ENCODE measurements at regions not wholly inside any gene's neighbourhood (a gene's known extent, or its start where the extent isn't known, plus 50 kb on each side); places are given as distances from the start of the nearest gene placed in this dataset.

DNA sequence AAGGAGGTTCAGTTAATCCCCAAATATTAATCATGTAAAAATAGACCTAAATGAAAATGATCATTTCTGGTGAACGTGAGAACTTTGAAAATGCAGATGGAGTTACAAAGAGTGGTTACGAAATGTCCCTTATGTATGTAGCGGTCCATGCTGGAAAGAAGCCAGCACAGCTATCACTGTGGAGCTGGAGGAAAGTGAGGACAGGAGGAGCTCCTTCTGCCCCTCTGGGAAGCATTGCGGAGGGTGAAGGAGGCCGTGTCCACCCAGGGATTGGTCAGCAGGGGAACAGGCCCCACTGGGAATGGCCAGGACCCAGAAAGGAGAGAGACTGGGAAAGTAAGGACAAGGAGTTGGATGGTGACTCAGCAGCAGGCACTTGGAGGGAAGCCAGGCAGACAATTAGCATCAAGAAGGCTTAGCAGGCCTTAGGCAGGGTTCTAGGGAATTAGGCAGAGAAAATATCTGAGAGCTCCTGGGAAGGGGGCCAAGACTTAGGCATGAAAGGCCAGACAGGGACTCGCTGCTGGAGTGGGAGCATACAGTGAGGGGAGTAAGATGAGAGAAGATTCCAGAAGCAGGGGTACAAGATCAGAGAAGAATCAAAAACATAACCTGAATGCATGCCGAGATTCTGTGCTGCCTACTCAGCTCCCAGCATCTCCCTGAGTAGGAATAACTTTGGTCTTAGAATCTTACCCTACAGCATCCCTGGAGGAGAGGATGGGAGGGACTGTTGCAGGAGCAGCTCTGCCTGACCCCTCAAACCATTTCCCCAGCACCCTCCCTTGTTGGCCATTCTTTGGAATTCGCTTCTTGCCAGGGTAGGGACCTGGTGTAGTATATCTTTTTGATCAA is 171.0 kb upstream of the UMPS start:
- no peak for DNase-seq

- DNase-seq, result peak; percentile 59 to 71
Measured at GRCh38 chr3:124559846-124560574, 170.2 kb upstream of the UMPS start.

- DNase-seq, result no peak
Measured at GRCh38 chr3:124560666-124561215, 169.5 kb upstream of the UMPS start.

DNA sequence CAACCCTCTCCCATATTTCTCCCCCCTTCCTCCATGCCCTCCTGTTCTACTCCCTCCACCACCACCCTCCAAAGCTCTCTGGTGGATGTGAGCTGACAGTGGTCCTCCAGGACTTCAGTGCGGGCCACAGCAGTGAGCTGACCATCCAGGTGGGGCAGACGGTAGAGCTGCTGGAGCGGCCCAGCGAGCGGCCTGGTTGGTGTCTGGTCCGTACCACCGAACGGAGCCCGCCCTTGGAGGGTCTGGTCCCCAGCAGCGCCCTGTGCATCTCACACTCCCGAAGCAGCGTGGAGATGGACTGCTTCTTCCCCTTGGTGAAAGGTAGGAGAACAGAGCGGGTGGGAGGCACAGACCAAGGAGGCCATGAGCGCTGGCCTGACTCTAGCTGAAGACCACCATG is 167.5 kb upstream of the UMPS start:
- DNase-seq, result no peak

- no peak for DNase-seq
Measured at GRCh38 chr3:124563376-124563775, 166.9 kb upstream of the UMPS start.

- DNase-seq, result peak; percentile 62 to 64
Measured at GRCh38 chr3:124565013-124565412, 165.2 kb upstream of the UMPS start.

DNA sequence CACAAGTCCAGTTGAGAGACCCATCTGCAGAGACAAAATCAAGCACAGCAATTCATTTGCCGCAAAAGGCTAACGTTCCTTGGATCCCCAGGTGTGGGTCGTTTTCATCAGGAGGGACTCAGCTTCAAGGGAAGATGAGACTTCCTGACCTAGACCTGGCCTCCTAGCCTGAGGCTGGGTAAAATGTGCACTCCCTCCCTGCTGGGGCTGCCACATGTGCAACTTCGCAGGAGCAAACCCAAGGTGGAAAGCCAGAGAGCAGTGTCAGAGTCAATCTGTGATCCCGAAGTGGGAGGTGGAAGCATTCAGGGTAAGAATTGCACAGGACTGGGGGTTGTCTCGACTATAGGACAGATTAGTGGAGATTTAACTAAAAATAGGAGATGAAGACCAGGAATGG is 164.7 kb upstream of the UMPS start:
- no peak for DNase-seq

DNA sequence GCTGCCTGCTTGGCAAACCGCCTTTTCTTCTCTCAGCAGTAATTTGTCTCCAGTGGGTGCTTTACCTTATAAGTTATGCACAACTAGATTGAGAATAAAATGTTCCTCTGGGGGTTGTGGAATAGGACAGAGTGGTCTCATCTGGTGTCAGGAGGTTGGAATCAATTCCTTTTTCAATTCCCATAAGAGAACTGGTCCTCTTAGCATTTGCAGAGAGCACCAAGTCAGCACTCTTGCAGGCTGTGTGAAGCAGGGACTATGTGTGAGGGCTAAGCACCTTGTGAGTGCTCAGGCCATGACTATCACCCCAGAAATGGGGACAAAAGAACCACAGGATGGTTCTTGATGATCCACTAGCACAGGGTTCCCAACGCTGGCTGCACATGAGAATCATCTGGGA is 163.6 kb upstream of the UMPS start:
- DNase-seq, result no peak

DNA sequence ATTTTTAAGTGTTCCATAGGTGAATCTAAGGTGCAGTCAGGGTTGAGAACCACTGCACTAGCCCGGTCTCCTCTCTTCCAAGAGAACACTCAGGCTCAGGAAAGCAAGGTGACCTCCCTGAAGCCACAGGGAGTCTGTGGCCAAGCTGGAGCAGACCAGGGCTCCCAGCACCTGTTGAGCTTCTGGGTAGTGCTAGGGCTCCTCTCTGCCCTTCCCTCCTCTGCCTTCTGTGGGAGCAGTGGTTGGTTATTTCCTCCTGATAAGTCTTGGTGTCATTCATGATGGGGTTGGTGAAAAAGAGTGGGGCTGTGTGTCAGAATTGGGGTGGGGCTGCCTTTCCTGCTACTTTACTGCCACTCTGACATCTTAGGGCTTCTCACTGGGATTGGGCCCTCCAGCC is 163.1 kb upstream of the UMPS start:
- no peak for DNase-seq

DNA sequence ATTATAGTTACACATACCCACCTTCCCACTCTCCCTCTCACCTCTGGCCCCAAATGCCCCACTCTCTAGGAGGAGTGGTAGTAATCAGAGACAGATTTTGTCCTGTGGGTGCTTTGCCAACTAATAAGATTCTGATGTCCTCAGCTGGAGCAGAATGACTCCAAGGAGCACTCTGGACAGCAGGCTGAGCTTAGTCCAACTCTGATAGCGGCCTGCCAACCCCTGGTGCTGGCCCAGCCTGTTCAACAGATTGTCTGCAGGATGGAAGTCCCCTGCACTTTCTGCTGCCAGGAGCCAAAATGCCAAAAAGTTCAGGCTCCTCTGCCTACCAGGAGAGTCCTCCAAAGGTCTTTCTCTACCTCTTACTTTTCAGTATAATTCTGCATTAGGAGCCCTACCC is 160.5 kb upstream of the UMPS start:
- no peak for DNase-seq

GRCh38 chr3:124570232-124570631 is 160.0 kb upstream of the UMPS start:
- DNase-seq, result no peak

DNA sequence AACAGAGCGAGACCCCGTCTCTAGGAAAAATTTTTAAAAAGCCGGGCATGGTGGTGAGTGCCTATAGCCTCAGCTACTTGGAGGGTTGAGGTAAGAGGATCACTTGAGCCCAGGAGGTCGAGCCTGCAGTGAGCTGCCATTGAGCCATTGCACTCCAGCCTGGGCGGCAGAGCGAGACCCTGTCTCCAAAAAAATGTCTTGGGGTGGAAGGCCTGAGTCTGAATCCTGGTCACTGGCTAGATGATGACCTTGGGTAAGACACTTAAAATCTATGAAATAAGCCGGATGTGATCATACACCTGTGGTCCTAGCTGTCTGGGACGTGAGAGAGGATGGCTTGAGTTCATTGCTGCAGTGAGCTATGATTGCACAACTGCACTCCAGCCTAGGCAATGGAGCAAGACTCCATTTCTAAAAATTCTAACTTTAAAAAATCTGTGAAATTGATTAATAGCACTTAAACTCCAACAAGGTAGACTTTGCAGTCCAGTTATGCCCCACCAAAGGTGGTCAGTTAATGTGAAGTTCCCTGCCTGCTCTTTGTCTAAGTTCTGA is 157.3 kb upstream of the UMPS start:
- DNase-seq, result no peak

- no peak for DNase-seq
Measured at GRCh38 chr3:124574012-124574411, 156.2 kb upstream of the UMPS start.

GRCh38 chr3:124576565-124577493 is 153.4 kb upstream of the UMPS start:
- DNase-seq, result no peak

DNA sequence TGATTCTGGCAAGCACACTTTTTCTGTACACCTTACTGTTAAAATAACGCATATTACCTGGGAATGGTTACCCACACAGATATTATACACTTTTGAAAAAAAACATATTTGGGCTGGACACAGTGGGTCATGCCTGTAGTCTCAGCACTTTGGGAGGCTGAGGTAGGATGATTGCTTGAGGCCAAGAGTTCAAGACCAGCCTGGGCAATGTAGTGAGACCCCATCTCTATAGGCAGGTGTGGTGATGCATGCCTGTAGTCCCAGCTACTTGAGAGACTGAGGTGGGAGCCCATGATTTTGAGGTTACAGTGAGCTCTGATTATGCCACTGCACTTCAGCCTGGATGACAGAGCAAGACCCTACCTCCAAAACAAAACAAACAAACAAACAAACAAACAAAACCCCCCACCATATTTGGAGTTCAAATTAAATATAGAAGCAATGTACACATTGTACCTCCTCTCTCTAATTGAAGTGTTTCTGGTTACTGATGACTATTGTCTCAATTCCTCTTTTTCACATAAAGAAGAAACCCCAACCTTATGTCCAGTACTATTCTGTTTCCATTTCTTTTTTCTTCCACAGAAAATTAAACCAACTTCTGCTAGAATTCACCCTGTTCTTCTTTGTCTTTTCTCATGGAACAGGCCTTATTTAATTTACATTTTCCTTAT is 152.6 kb upstream of the UMPS start:
- DNase-seq, result no peak

- peak in 1 of 2 donors; percentile 12 for DNase-seq
Measured at GRCh38 chr3:124579641-124580040, 150.6 kb upstream of the UMPS start.

- DNase-seq, result no peak
Measured at GRCh38 chr3:124582196-124582595, 148.1 kb upstream of the UMPS start.

DNA sequence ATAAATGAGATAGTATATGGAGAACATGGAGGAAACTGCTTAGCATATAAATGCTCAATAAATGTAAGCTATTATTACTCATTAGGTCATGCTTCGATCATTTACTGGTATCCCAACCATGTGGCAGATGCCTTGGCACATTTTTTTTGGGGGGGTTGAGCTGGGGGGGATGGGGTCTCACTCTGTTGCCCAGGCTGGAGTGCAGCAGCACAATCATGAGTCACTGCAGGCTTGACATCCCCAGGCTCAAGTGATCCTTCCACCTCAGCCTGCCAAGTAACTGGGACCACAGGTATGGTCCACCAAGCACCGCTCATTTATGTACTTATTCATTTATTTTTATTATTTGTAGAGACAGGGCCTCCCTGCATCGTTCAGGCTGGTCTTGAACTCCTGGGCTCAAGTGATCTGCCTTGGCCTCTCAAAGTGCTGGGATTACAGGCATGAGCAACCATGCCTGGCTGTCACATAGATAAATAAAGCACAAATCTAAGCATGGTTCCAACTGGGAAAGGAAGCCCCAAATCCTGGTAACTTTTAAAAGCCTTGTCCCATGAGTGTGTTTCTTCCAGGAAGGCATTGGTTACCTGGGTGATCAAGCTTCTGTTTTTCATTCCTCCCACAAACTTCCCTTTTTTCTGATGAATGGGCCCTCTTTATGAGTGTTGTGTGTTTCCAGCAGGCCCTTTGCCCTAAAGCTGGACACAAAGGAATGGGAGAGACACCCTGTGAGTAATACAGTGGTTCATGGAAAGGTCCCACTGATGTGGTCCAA is 147.4 kb upstream of the UMPS start:
- DNase-seq, result peak; percentile 26 to 33

GRCh38 chr3:124584245-124584551 is 146.1 kb upstream of the UMPS start:
- DNase-seq, result no peak

DNA sequence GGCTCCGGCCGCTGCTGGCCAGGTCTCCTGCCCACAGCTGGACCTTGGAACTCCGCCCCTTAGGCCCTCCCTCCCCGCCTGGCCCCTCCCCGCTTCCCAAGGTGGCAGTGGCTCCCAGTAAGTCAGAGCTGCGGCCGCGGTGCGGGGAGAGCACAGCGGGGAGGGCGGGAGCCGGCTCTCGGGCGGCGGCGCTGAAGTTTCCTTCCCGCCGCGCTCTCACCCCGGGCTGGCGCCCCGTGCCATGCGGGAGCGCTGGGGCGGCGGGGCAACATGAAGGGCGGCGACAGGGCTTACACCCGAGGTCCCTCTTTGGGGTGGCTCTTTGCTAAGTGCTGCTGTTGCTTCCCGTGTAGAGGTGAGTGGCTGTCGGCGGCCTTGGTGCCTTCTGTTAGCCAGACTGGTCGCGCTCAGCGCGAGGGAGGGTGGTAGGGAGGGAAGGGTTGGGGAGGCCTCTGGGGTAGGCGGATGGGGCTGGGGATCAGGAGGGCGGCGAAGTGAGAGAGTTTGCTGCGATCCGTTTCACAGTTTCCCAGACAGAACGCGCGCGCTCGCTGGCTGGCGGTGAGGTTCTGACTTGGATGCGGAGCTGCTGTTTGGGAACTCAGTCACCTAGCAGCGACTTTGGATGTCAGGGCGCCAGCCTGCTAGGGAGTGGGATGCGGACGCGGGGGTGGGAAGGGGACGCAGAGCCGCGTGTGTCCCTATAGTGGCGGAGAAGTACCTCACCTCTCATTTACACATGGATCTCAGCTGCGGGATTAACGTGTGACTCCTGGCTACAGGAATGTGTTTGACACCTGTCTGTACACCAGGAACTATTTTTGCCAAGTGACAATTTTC is 145.5 kb upstream of the UMPS start:
- DNase-seq, result no peak

All from inflammatory macrophage (primary cell).